Adrenal gland (tissue), 9 donors: ENCODE measurements at regions not wholly inside any gene's neighbourhood (a gene's known extent, or its start where the extent isn't known, plus 50 kb on each side); places are given as distances from the start of the nearest gene placed in this dataset.

Experiments
- DNase-seq, 7 donors: peaks; one replicate each; pipeline ENCODE4 v3.0.0-alpha.2; 2019 to 2020
- H3K27ac ChIP-seq, 5 donors: fragments of 200-600 bp; sonication (generic) in 4 of 5; 1 replicate in 3 of 5; 2 replicates in 2 of 5; pipeline versions ENCODE4 v1.5.1 to v1.8.0; 2016 to 2020; ENCODE audit warnings: mild to moderate bottlenecking in 1 of 5
- H3K27me3 ChIP-seq: fragments of 200-600 bp; 2 replicates; pipeline ENCODE4 v1.8.0; 2021
- H3K36me3 ChIP-seq, 2 donors: fragments of 200-600 bp; replicated peaks in 1 of 2; 1 replicate in 1 of 2; 2 replicates in 1 of 2; pipeline versions ENCODE4 v1.5.1 to v1.8.0; 2018 to 2022
- H3K4me1 ChIP-seq, 2 donors: fragments of 200-600 bp; replicated peaks in 1 of 2; 1 replicate in 1 of 2; 2 replicates in 1 of 2; pipeline versions ENCODE4 v1.5.1 to v1.8.0; 2018 to 2021
- H3K4me3 ChIP-seq, 4 donors: fragments of 200-600 bp; sonication (generic) in 3 of 4; one replicate each; pipeline ENCODE4 v1.5.1; 2016 to 2018
- H3K9me3 ChIP-seq, 3 donors: fragments of 200-600 bp; sonication (generic) in 1 of 3; replicated peaks in 1 of 3; 1 replicate in 2 of 3; 2 replicates in 1 of 3; pipeline versions ENCODE4 v1.5.1 to v1.8.0; 2016 to 2021
- POLR2A ChIP-seq, 2 donors: fragments of 450-650 bp; IDR thresholded peaks; one replicate each; pipeline ENCODE4 v1.6.1; 2017; ENCODE audit warnings: antibody characterized with exemption in 2 of 2, mild to moderate bottlenecking in 2 of 2, moderate library complexity in 1 of 2
- WGBS, 4 donors: extraction: QIAGEN DNeasy Blood & Tissue Kit in 2 of 4; methylation state at CpG; one replicate each; pipeline versions ENCODE4 v1.1.5 to v1.1.7; 2013 to 2017; 5-methylcytosine and 5-hydroxymethylcytosine counted together
- intact Hi-C, 2 donors: fragments of 100-400 bp; cut with DNase I; formaldehyde crosslinking; loops; one replicate each; pipeline versions ENCODE4 v1.14.1 to v1.15.0; 2022 to 2023
- TF ChIP-seq, protein P1 (sequence below), 6 experiments: fragments of 450-650 bp in 4 of 6; fragments of 200-600 bp in 2 of 6; sonication (generic) in 1 of 6; IDR thresholded peaks; 1 replicate in 5 of 6; 2 replicates in 1 of 6; pipeline versions ENCODE4 v1.5.1 to v1.8.0; 2016 to 2021; ENCODE audit warnings: antibody characterized with exemption in 6 of 6, mild to moderate bottlenecking in 2 of 6, moderate library complexity in 1 of 6
- donor health status: healthy with polysubstance abuse.
- donor health status: Bipolar disorder and iron deficiency.
- donor health status: DM: yes; HTN: yes; CAD: no.
- donor health status: DM: no; HTN: no; CAD: no.
- donor health status: DM: no; HTN: no; CAD: no.

DNA sequence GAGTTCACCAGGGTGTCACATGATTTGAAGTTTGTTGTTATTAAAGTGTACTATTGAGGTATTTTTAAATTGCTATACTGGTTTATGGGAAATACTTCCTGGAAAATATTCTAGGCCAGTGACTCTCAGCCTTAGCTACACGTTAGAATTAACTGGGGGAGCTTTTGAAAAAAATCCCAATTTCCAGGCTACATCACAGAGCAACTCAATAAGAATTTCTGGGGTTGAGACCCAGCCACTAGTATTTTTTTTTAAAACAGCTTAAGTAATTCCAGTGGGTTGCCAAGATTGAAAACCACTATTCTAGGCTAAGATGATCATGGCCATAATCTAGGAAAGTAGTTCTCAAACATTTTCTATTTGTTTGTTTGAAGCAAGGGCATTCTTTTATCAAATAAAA, 142.9 kb upstream of the GRIA1 start:
- Histone ChIP-seq H3K4me3 (no peak overlapping the region), H3K9me3 (no peaks in the 10 kb centered on the region), H3K4me1 (no peaks in the 10 kb centered on the region), H3K27ac (no peak overlapping the region), H3K27me3 (peaks cover 5% of the 10 kb centered on the region), H3K36me3 (no peaks in the 10 kb centered on the region)
- 37 to 55% (median 42%) methylated on average over 1 of the region's 1 CpG for WGBS, 4 donors
- intact Hi-C loops, result no loop called here
- no peak for DNase-seq
- no peak for TF ChIP-seq POLR2A (IDR thresholded peaks at IDR 0.05)
- TF ChIP-seq, protein P1, sequence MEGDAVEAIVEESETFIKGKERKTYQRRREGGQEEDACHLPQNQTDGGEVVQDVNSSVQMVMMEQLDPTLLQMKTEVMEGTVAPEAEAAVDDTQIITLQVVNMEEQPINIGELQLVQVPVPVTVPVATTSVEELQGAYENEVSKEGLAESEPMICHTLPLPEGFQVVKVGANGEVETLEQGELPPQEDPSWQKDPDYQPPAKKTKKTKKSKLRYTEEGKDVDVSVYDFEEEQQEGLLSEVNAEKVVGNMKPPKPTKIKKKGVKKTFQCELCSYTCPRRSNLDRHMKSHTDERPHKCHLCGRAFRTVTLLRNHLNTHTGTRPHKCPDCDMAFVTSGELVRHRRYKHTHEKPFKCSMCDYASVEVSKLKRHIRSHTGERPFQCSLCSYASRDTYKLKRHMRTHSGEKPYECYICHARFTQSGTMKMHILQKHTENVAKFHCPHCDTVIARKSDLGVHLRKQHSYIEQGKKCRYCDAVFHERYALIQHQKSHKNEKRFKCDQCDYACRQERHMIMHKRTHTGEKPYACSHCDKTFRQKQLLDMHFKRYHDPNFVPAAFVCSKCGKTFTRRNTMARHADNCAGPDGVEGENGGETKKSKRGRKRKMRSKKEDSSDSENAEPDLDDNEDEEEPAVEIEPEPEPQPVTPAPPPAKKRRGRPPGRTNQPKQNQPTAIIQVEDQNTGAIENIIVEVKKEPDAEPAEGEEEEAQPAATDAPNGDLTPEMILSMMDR (IDR thresholded peaks at IDR 0.05), result no peak

DNA sequence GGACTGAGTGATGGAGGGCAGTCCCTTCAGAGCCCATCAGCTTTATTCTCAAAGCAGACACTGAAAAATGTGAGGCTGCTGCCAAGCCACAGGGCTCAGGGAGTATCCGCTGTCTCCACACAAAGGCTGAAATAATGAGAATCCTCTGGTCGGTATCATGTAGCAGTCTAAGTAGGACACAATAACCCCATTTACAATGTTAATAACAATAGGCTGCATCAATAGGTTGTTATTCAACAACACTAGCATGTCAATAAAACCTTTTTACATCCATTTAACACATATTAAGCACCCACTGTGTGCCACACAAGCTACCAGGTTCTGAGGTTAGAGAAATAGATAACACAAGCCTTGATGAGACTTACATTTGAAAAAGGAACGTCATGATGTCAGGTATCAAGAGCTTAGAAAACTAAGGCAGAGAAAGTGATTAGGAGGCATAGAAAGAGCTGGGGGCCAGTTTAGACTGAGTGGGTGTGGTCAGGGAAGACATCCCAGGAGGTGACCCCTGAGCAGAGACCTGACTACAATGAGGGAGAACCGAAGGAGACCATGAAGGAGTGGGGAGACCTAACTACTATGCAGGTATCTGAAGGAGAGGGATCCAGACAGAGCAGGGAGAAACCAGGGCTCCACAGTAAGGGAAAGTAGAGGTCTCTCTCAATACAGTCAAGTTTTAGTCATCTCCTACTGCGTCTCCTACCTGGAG, 140.1 kb upstream of the GRIA1 start:
- DNase-seq, result no peak
- Histone ChIP-seq H3K9me3 (no peaks in the 10 kb centered on the region), H3K27ac (no peak overlapping the region), H3K4me3 (no peak overlapping the region), H3K27me3 (peaks cover 5% of the 10 kb centered on the region), H3K36me3 (no peaks in the 10 kb centered on the region), H3K4me1 (no peaks in the 10 kb centered on the region)
- 30 to 42% (median 36%) methylated on average over 5 of the region's 5 CpGs for WGBS, 4 donors
- intact Hi-C loops, result no loop called here
- no peak for TF ChIP-seq POLR2A (IDR thresholded peaks at IDR 0.05)
- TF ChIP-seq, protein P1 (IDR thresholded peaks at IDR 0.05), result no peak

DNA sequence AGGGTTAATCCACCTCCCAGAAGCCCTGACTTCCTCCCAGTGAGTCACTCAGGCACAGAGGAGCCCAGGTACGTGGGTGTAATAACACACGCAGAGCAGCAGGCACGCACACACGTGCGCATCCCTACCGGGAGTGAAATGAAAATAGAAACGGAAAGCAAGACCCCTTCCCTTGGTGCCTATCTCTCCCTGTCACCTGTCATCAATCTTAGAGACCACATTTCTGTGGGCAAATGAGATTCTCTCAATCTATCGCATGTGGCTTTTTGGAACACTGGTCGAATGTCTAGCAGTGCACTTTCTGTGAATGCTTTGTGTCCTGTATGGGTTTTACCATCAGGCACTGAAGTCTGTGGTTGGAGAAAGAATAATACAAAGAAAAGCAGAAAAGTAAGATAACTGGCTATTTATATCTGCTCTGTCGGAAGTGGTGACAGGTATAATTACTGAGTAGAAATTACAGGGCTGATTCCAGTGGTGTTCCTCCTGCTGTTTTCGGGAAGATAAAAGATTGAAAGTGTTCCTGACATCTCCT, 137.7 kb upstream of the GRIA1 start:
- WGBS, 4 donors, result 5 to 7% (median 6%) methylated on average over 10 to 11 of the region's 11 CpGs
- intact Hi-C loops, result no loop called here
- DNase-seq, result no peak
- Histone ChIP-seq H3K4me3 (no peak overlapping the region), H3K9me3 (no peaks in the 10 kb centered on the region), H3K4me1 (no peaks in the 10 kb centered on the region), H3K36me3 (no peaks in the 10 kb centered on the region), H3K27me3 (peaks cover 5% of the 10 kb centered on the region), H3K27ac (no peak overlapping the region)
- TF ChIP-seq, protein P1 (IDR thresholded peaks at IDR 0.05), result no peak

- H3K36me3 ChIP-seq, result no peaks in the 10 kb centered on the region
- no peak for DNase-seq
- H3K4me3 ChIP-seq, result no peak overlapping the region
- no peaks in the 10 kb centered on the region for H3K9me3 ChIP-seq
- TF ChIP-seq, protein P1 (IDR thresholded peaks at IDR 0.05), result no peak
- no peak for TF ChIP-seq POLR2A (IDR thresholded peaks at IDR 0.05)
- no peaks in the 10 kb centered on the region for H3K4me1 ChIP-seq
- intact Hi-C loops, result no loop called here
- H3K27ac ChIP-seq, result no peak overlapping the region
- H3K27me3 ChIP-seq, result no peaks in the 10 kb centered on the region
- 89 to 96% (median 93%) methylated on average over 3 of the region's 3 CpGs for whole genome bisulfite sequencing, 4 donors
These were observed 132.9 kb upstream of the GRIA1 start for GRCh38 chr5:153357493-153358112.
